Osteocyte (in vitro differentiated cells): ENCODE measurements at regions not wholly inside any gene's neighbourhood (a gene's known extent, or its start where the extent isn't known, plus 50 kb on each side); places are given as distances from the start of the nearest gene placed in this dataset.

Experiments used
- DNase-seq: peaks from one replicate; pipeline ENCODE4 v3.0.0; 2021; ENCODE audit warnings: mixed read lengths; ENCODE audit not compliant: unreplicated experiment; ENCODE audit errors: extremely low spot score
- H3K27ac Mint-ChIP-seq: one replicate; pipeline ENCODE4 v1.8.0; 2021; ENCODE audit warnings: mild to moderate bottlenecking, mixed read lengths; ENCODE audit not compliant: unreplicated experiment
- H3K27me3 Mint-ChIP-seq: one replicate; pipeline ENCODE4 v1.8.0; 2021; ENCODE audit warnings: mixed read lengths; ENCODE audit not compliant: unreplicated experiment
- H3K36me3 Mint-ChIP-seq: one replicate; pipeline ENCODE4 v1.8.0; 2021; ENCODE audit warnings: mixed read lengths; ENCODE audit not compliant: unreplicated experiment
- H3K4me1 Mint-ChIP-seq: one replicate; pipeline ENCODE4 v1.8.0; 2021; ENCODE audit warnings: mixed read lengths; ENCODE audit not compliant: unreplicated experiment
- H3K4me3 Mint-ChIP-seq: one replicate; pipeline ENCODE4 v1.8.0; 2021; ENCODE audit warnings: mild to moderate bottlenecking, moderate library complexity, mixed read lengths; ENCODE audit not compliant: unreplicated experiment
- H3K9me3 Mint-ChIP-seq: one replicate; pipeline ENCODE4 v1.8.0; 2021; ENCODE audit warnings: mixed read lengths; ENCODE audit not compliant: unreplicated experiment
- TF ChIP-seq, protein P1 (sequence below): fragments of 200-600 bp; sonication (generic); IDR thresholded peaks from 2 replicates; pipeline ENCODE4 v1.5.0; 2021; ENCODE audit warnings: antibody characterized with exemption, mild to moderate bottlenecking, moderate library complexity

GRCh38 chr13:108460746-108461145 is 168.7 kb upstream of the MYO16 start:
- Mint-ChIP-seq H3K4me3 (no peak overlapping the region), H3K9me3 (peaks cover under 1% of the 10 kb centered on the region), H3K27me3 (peaks cover 16% of the 10 kb centered on the region), H3K27ac (no peak overlapping the region), H3K4me1 (peaks cover 13% of the 10 kb centered on the region), H3K36me3 (no peaks in the 10 kb centered on the region)
- DNase-seq, result no peak
- TF ChIP-seq, protein P1, sequence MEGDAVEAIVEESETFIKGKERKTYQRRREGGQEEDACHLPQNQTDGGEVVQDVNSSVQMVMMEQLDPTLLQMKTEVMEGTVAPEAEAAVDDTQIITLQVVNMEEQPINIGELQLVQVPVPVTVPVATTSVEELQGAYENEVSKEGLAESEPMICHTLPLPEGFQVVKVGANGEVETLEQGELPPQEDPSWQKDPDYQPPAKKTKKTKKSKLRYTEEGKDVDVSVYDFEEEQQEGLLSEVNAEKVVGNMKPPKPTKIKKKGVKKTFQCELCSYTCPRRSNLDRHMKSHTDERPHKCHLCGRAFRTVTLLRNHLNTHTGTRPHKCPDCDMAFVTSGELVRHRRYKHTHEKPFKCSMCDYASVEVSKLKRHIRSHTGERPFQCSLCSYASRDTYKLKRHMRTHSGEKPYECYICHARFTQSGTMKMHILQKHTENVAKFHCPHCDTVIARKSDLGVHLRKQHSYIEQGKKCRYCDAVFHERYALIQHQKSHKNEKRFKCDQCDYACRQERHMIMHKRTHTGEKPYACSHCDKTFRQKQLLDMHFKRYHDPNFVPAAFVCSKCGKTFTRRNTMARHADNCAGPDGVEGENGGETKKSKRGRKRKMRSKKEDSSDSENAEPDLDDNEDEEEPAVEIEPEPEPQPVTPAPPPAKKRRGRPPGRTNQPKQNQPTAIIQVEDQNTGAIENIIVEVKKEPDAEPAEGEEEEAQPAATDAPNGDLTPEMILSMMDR, result no peak

DNA sequence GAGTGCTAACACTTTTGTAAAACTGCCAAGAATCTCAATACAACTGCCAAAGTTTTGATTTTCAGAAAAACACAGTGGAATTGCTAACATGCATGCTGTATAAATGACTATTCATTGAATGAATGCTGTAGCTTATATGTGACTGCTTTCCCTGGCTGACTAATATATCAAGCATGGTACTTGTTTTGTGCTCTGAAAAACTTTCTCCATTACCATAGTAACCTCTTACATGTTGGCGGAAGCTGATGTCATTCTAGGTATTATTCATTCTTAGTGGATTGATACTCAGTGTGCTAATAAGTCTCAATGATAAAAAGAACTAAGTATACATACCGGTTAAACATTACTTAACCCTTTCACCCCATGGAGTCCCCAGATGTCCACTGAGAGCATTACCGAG is 166.1 kb upstream of the MYO16 start:
- DNase-seq, result no peak
- Mint-ChIP-seq H3K36me3 (no peaks in the 10 kb centered on the region), H3K9me3 (peaks cover 9% of the 10 kb centered on the region), H3K27ac (peak overlapping the region; percentile 61), H3K4me1 (peaks cover 13% of the 10 kb centered on the region), H3K4me3 (no peak overlapping the region), H3K27me3 (no peaks in the 10 kb centered on the region)
- TF ChIP-seq, protein P1, result no peak

DNA sequence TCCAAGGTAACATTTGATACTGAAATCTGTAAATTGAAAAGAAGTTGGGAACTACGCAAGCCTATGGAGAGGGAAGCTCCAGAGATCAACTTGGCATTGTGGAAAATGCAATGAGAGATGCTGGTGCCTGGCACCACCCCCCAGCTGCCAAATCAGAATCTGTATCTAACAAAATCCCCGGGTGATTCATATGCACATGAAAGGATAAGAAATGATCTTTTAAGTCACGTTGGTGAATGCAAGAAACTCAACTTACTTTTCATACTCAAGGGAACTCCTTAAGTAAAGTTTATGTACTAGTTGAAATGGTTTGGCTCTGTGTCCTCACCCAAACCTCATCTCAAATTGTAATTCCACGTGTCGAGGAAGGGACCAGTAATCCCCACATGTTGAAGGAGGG is 158.5 kb upstream of the MYO16 start:
- no peaks in the 10 kb centered on the region for H3K36me3 Mint-ChIP-seq
- no peak overlapping the region for H3K4me3 Mint-ChIP-seq
- no peak for DNase-seq
- H3K27me3 Mint-ChIP-seq, result peaks cover 49% of the 10 kb centered on the region
- H3K9me3 Mint-ChIP-seq, result peaks cover 6% of the 10 kb centered on the region
- no peak overlapping the region for H3K27ac Mint-ChIP-seq
- H3K4me1 Mint-ChIP-seq, result no peaks in the 10 kb centered on the region
- TF ChIP-seq, protein P1, result no peak

GRCh38 chr13:108475181-108475580 is 154.2 kb upstream of the MYO16 start:
- Mint-ChIP-seq H3K4me1 (no peaks in the 10 kb centered on the region), H3K36me3 (no peaks in the 10 kb centered on the region), H3K4me3 (no peak overlapping the region), H3K9me3 (no peaks in the 10 kb centered on the region), H3K27me3 (peaks cover 61% of the 10 kb centered on the region), H3K27ac (no peak overlapping the region)
- DNase-seq, result no peak
- TF ChIP-seq, protein P1, result no peak

- Mint-ChIP-seq H3K27me3 (peaks cover 47% of the 10 kb centered on the region), H3K9me3 (no peaks in the 10 kb centered on the region), H3K27ac (no peak overlapping the region), H3K4me1 (no peaks in the 10 kb centered on the region), H3K36me3 (no peaks in the 10 kb centered on the region), H3K4me3 (no peak overlapping the region)
- DNase-seq, result no peak
- TF ChIP-seq, protein P1, result no peak
These were observed 152.0 kb upstream of the MYO16 start for GRCh38 chr13:108477376-108477775.
